NT2/D1 (cell line): ENCODE measurements at regions not wholly inside any gene's neighbourhood (a gene's known extent, or its start where the extent isn't known, plus 50 kb on each side); places are given as distances from the start of the nearest gene placed in this dataset.

Experiments used
- DNase-seq: peaks from one replicate; pipeline ENCODE4 v3.0.0-alpha.2; 2011; ENCODE audit warnings: low read depth, low spot score
- H3K27me3 ChIP-seq: 2 replicates; pipeline ENCODE4 v1.6.0; 2011; ENCODE audit warnings: mild to moderate bottlenecking; ENCODE audit not compliant: insufficient read length, insufficient read depth
- H3K36me3 ChIP-seq: 2 replicates; pipeline ENCODE4 v1.6.1; 2011; ENCODE audit warnings: mild to moderate bottlenecking, low read length, mixed read lengths; ENCODE audit not compliant: insufficient read depth, insufficient read length
- H3K4me1 ChIP-seq: 2 replicates; pipeline ENCODE4 v1.5.1; 2011; ENCODE audit not compliant: insufficient read depth, insufficient read length
- H3K4me3 ChIP-seq: 2 replicates; pipeline ENCODE4 v1.5.1; 2011; ENCODE audit warnings: low read depth; ENCODE audit not compliant: insufficient read length
- H3K9ac ChIP-seq: 2 replicates; pipeline ENCODE4 v1.6.0; 2011; ENCODE audit warnings: low read depth; ENCODE audit not compliant: insufficient read length
- H3K9me3 ChIP-seq: 2 replicates; pipeline ENCODE4 v1.5.1; 2011; ENCODE audit warnings: mild to moderate bottlenecking, low read length; ENCODE audit not compliant: insufficient read depth
- SUZ12 ChIP-seq: IDR thresholded peaks from 2 replicates; pipeline ENCODE4 v1.6.1; 2011; ENCODE audit not compliant: insufficient read length, insufficient read depth; ENCODE audit errors: extremely low read depth
- YY1 ChIP-seq: IDR thresholded peaks from 2 replicates; pipeline ENCODE4 v1.6.1; 2011; ENCODE audit not compliant: insufficient read length, insufficient read depth
- ZNF274 ChIP-seq: IDR thresholded peaks from 2 replicates; pipeline ENCODE4 v1.6.1; 2011; ENCODE audit warnings: mild to moderate bottlenecking, low read depth, low read length

GRCh38 chr10:114753126-114753525 is 68.5 kb upstream of the FHIP2A start:
- no peak overlapping the region for H3K4me3 ChIP-seq
- no peak for DNase-seq
- no peak for TF ChIP-seq YY1
- no peak for TF ChIP-seq ZNF274
- no peak for TF ChIP-seq SUZ12

DNA sequence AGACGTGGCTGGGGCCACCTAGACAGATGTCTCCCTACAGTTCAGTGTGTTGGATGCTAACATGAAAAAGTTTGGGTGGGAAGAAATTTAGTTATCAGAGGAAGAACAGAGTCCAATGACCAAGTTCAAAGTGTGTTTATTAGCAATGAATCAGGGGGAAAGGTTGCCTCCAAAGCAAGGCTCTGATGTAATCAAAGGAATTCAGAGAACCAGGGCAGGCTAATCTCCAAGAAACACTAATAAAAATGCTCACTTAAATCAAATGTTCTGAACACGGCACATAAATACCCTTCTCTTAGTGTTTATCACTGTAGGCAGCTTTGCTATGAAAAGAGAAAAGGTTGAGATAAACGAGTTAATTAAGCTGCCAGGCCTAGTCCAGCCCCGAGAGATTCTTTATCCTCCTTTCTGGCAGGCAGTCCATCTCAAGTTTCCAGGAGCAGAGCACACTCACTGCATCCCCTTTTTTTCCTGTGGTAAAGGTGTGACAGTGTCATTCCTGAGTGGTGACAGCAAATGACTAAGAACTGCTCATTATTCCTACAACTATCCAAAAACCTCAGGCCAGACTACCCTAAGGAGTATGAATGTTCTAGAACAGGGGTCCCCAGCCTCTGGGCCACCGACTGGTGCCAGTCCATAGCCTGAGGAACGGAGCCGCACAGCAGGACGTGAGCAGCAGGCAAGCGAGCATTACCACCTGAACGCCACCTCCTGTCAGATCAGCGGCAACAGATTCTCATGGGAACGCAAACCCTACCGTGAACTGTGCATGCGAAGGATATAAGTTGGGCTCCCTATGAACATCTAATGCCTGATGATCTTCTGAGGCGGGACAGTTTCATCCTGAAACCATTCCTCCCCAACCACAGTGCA is 66.9 kb upstream of the FHIP2A start:
- no peak for DNase-seq
- no peaks in the 10 kb centered on the region for H3K36me3 ChIP-seq
- H3K4me3 ChIP-seq, result no peak overlapping the region
- H3K9ac ChIP-seq, result no peak overlapping the region
- no peaks in the 10 kb centered on the region for H3K9me3 ChIP-seq
- TF ChIP-seq SUZ12, result no peak
- TF ChIP-seq YY1, result no peak
- no peak for TF ChIP-seq ZNF274
- H3K4me1 ChIP-seq, result no peaks in the 10 kb centered on the region
- H3K27me3 ChIP-seq, result no peaks in the 10 kb centered on the region

More at GRCh38 chr10:114753126-114753525, 68.5 kb upstream of the FHIP2A start:
- Histone ChIP-seq H3K27me3 (no peaks in the 10 kb centered on the region), H3K9ac (no peak overlapping the region), H3K9me3 (no peaks in the 10 kb centered on the region), H3K4me1 (no peaks in the 10 kb centered on the region), H3K36me3 (no peaks in the 10 kb centered on the region)

DNA sequence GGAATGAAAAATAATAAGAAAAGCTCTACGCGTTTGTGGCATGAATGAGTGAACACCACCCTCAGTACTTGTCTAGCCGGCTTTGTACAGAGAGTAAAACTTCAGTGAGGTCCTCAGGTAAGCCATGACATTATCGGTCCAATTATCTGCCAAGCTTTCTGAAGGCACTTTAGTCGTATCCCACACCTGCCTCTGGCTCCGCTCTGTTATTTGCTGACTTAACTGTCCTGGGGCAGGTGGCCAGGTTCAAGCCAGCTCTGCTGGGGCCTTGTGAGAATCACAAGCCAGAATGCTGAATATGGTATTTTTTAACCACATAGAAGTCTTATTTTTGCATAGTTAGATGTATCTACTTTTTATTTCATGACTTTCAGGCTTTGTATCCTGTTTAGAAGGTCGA is 66.0 kb upstream of the FHIP2A start:
- Histone ChIP-seq H3K4me1 (no peaks in the 10 kb centered on the region), H3K27me3 (no peaks in the 10 kb centered on the region), H3K4me3 (no peak overlapping the region), H3K9ac (no peak overlapping the region), H3K9me3 (no peaks in the 10 kb centered on the region), H3K36me3 (no peaks in the 10 kb centered on the region)
- DNase-seq, result no peak
- TF ChIP-seq YY1, result no peak
- TF ChIP-seq SUZ12, result no peak
- TF ChIP-seq ZNF274, result no peak

DNA sequence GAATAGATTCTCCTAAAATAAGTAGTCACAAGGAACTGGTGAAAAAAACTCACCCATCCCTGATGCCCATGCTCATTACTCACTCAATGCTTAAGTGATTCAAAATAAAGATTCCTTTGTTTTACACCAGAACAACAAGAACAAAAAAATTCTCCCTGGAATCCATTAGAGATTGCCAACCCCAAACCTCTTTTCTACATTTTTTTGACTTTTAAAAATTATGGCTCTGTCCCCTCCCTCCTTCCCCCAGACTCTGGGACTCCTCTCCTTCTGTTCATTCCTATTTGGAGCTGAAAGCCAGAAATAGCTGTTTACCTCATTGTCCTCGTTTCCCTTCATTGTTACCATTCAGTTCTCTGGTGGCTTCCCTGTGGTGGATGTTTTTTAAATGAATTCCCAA is 63.2 kb upstream of the FHIP2A start:
- TF ChIP-seq ZNF274 (no peak), YY1 (no peak), SUZ12 (no peak)
- no peak for DNase-seq

GRCh38 chr10:114761205-114762193 is 60.1 kb upstream of the FHIP2A start:
- H3K9ac ChIP-seq, result no peak overlapping the region
- H3K4me1 ChIP-seq, result no peaks in the 10 kb centered on the region
- H3K36me3 ChIP-seq, result no peaks in the 10 kb centered on the region
- no peaks in the 10 kb centered on the region for H3K9me3 ChIP-seq
- peaks cover 9% of the 10 kb centered on the region for H3K27me3 ChIP-seq
- no peak overlapping the region for H3K4me3 ChIP-seq
- DNase-seq, result no peak
- TF ChIP-seq YY1 (no peak), SUZ12 (no peak), ZNF274 (no peak)

More for the DNA sequence above, 63.2 kb upstream of the FHIP2A start:
- Histone ChIP-seq H3K4me3 (no peak overlapping the region), H3K9ac (no peak overlapping the region), H3K9me3 (no peaks in the 10 kb centered on the region), H3K27me3 (no peaks in the 10 kb centered on the region), H3K36me3 (no peaks in the 10 kb centered on the region), H3K4me1 (no peaks in the 10 kb centered on the region)

GRCh38 chr10:114762811-114763210 is 58.8 kb upstream of the FHIP2A start:
- no peak overlapping the region for H3K4me3 ChIP-seq
- no peaks in the 10 kb centered on the region for H3K9me3 ChIP-seq
- no peaks in the 10 kb centered on the region for H3K4me1 ChIP-seq
- H3K27me3 ChIP-seq, result peaks cover 23% of the 10 kb centered on the region
- DNase-seq, result no peak
- H3K9ac ChIP-seq, result no peak overlapping the region
- TF ChIP-seq SUZ12, result no peak
- no peak for TF ChIP-seq YY1
- no peak for TF ChIP-seq ZNF274
- no peaks in the 10 kb centered on the region for H3K36me3 ChIP-seq

GRCh38 chr10:114764656-114765055 is 56.9 kb upstream of the FHIP2A start:
- Histone ChIP-seq H3K27me3 (peaks cover 39% of the 10 kb centered on the region), H3K4me1 (no peaks in the 10 kb centered on the region), H3K9ac (no peak overlapping the region), H3K9me3 (no peaks in the 10 kb centered on the region), H3K4me3 (no peak overlapping the region), H3K36me3 (no peaks in the 10 kb centered on the region)
- TF ChIP-seq YY1 (no peak), ZNF274 (no peak), SUZ12 (no peak)
- no peak for DNase-seq
